Stimulated activated naive CD4-positive, alpha-beta T cell treated with Interleukin-2 at 50 U/mL for 16 hours (primary cell): ENCODE measurements at regions not wholly inside any gene's neighbourhood (a gene's known extent, or its start where the extent isn't known, plus 50 kb on each side); places are given as distances from the start of the nearest gene placed in this dataset.
A peak's percentile ranks its signal among the peaks of the same experiment; 100 is the strongest.

Experiments used
- DNase-seq: peaks from one replicate; lab custom pipeline; 2025; lab: John Stamatoyannopoulos, UW

DNA sequence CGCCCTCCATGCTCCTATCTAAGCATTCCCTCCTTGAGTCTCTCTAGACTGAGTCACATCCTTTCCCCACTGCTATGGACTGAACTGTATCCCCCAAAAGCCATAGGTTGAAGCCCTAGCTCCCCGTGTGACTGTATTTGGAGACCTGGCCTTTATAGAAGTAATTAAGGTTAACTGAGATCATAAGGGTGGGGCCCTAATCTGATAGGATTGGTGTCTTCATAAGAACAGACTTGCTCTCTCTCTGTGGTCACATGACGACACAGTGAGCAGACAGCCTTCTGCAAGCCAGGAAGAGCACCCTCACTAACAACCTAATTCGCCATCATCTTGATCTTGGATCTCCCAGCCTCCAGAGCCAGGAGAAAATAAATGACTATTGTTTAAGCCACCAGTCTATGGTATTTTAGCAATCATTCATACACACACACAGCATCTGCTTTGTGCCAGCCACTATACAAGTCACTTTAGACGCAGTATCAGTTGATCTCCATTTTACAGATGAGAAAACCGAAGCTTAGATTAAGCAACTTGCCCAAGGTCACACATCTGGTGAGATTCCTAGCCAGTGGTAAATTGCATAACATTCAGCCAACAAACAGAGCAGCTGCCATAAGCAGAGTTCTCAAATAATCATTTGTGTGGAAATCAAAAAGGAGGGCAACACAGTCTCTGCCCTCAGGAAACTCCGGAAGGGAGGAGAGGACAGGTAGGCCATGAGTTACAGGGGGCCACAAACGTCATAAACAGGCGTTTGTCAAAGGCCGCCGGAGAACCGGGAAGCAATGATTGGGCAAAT, 66.3 kb upstream of the HES1 start:
- DNase-seq, result no peak

DNA sequence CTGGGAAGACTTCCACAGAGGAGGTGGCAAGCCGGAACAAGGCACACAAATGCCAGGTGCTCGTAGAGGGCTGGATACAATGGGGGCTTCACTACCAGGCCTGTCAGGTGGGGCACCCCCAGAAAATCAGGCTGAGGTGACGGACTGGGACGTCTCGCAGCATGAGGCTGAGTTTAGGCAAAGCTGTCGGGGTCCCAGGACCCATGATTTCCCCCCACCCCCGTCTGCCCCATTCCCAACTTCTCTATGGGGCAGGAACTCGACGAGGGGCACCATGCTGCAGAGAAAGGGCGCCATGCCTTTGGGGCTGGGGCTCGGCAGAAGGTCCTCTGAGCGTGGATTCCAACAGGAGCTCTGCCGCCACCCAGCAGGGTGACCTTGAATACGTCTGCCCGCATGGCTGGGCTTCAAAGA, 65.7 kb upstream of the HES1 start:
- DNase-seq, result no peak

DNA sequence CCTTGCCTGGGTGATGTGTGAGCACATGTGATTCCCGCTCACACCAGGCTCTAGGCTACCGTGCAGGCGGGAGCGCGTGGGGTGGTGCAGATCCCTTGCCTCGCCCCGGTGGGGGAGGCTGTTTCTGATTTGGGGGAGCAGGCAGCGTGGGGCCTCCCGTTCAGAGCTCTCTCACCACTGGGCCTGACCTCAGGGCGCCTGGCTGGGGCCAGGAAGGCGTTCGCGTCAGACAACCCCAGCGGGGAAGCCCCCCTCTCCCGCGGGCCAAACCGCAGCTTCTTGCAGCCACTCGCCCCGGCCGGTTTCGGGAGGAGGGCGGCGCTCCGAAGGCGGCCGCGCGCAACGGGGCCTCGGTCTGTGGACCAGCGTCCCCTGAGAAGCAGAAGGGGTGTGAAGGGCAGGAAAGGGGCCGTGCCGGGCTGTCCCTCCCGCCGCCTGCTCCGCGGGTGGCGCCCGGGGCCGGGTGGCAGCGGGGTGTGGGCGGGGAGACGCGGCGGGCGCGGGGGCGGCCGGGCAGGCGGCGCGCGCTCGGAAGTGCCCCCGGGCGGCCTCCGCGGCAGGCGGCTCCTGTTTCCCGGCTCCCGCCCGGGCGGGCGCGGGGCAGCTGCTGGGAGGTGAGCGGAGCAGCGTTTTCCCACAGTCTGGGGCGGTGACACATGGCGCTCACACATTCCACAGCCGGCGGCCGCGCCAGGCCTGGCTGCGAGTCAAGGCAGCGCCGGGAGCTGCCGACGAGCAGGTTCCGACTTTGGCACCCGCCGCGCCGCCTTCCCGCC, 65.1 kb upstream of the HES1 start:
- peak; percentile 53 for DNase-seq

DNA sequence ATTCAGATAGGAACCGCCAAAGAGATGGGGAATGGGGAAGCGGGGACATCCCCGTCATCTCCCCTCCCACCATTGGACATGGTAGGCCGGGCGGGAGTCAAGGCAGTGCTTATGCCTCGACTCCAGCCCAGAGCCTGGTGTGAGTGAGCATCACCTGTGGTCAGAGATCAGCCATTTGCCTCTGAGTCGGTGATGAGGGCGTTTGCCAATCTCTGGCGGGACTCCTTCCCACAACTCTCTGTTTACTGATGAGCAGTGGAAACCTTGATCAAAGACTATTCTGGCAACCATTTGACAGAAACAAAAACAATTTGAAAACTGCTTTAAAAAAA, 63.9 kb upstream of the HES1 start:
- no peak for DNase-seq

DNA sequence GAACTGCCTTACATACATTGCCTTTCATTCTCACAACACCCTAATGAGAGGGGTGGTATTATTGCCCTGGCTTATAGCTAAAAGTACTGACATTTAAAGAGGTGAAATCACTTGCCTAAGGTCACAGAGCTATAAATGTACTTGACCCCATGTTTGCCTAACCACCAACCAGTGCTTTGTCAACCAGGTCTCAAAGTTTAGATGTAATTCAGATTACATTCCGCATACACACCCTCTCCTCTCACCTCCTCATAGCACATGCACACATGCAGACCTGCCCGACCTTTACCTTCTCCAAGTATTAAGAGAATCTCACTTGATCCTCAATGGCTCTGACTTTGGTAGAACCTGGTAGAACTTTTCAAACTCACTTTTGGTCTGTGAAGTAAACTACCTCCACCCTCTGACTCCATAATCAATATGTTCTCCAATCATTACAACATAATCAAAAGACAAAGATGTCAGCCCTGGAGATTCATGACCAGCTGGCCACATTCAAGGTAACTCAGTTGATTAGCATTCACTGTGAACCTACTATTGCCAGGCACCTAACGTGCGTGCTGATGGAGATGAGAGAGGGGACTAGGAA, 63.2 kb upstream of the HES1 start:
- DNase-seq, result no peak

DNA sequence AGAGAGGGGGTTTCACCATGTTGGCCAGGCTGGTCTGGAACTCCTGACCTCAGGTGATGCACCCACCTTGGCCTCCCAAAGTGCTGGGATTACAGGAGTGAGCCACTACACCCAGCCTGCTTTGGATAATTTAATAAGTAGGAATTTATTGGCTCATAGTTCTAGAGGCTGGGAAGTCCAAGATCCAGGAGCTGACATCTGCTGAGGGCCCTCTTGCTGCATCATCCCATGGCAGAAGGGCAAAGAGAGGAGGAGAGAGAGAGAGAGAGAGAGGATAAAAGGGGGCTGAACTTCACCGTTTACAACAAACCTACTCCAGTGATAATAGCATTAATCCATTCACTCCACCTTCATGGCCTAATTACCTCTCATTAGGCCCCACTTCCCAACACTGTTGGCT, 62.0 kb upstream of the HES1 start:
- DNase-seq, result no peak

DNA sequence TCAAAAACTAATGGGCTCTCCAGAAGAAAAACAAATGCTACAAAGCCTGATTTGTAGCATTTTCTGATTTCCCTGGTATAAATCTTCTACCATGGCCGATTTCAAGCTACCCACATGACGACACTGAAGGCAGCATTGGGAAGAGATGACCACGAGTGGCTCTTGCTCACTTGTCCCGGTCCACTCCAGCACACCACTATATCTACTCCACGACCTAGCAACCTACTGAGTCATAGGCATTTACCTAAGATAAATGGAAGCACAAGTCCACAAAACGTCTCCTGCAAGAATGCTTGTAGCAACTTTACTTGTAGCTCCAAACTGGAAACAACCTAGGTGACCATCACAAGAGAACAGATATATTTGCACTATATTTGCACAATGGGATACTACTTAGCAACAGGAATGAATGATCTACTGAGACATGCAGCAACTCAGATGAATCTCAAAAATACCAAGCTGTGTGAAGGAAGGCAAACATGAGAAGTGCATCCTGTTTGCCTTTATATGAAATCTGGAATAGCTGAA, 60.8 kb upstream of the HES1 start:
- DNase-seq, result no peak

DNA sequence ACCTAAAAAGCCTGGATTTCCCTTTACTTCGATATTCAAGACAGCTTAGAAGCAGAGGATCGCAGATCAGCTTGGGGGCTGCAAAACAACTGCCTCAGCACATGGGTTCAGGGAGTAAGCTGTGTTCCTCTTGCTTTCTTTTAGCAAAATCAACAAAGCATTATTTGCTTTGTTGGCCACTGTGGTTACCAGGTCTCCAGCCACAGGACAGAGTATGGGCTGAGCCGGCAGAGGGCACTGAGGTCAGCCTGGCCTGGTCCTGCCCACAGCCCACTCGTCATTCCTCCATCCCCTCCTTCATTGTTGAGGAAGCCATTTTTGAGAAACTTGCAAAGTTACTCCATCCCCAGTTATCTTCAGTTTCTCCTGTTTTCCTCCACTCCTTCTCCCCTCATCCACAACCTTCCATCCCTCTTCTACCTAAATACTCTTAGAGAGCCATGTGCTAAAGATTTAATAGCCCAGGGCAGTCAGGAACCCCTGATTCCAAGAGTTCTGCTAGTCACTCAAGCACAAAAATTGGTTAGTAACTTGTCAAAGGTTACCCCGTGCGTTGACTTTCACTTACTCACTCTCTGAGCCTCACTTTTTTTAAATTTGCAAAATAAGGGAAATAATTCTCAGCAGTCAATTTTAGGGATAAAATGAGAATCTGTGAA, 60.0 kb upstream of the HES1 start:
- DNase-seq, result no peak

DNA sequence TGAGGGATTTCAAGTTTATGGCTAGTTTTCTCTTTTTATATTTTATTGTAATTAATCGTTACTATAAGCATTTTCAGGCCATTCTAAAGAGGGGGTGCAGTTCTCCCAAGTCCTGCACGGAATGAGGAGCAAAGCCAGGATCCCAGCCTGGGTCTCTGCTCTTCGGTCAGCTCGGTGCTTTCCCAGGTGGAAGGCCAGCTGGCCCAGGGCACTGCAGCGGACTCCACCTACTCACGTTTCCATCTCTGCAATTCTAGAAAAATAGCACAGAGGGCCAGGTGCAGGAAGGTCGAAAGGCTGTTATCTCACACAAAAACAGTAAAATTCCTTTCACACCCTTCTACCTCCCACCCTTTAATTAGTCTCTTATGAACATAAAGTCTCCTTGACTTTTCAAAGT, 59.5 kb upstream of the HES1 start:
- no peak for DNase-seq

DNA sequence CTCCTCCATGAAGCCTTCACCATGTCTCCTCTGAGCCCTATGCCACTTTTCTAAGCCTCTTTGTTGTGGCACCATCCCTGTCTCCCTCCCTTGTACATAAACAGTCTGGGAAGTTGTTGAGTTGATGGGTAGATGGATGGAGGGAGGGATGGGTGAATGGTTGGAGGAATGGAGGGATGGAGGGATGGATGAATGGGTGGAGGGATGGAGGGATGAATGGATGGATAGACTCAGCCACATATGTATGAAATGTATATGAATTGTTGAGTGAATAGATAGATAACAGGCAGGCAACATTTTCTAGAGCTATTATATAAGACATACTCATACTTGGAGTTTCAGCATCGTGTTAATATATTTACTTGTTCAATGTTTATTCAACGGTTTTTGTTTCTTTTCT, 58.3 kb upstream of the HES1 start:
- DNase-seq, result no peak

DNA sequence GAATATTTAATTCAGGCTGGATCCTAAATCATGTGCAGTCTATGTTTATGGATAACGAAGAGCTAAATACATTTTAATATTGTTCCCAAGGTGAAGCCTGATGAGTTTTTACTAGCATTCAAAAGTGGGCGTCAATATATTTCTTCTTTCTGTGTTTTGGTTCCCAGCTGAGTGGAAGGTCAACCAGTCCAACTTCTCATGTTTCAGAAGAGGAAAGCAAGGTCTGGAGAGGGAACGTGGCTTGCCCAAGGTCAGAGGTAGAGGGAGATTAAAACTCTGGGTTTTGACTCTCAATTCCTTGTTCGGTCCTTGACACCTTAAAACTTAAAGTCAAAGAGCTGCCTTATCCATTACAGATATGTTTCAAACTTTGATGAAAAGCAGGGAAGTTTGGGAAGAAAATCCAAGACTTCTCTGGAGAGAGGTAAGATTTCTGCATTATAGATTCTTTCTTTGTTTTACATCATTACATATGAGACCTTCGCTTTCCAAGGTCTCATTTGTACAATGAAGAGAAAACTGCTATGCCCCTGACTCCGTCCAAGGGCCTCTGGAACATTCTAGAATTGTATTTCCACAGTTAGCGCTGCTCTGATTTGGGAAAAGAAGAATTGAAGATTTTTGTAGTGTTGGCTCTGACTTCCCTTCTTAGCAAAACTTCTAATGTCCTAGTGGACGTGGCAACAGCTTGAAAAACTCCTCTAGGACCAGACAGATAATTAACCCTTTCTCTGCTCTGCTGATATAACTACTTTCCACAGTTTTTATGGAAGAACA, 57.7 kb upstream of the HES1 start:
- DNase-seq, result no peak

DNA sequence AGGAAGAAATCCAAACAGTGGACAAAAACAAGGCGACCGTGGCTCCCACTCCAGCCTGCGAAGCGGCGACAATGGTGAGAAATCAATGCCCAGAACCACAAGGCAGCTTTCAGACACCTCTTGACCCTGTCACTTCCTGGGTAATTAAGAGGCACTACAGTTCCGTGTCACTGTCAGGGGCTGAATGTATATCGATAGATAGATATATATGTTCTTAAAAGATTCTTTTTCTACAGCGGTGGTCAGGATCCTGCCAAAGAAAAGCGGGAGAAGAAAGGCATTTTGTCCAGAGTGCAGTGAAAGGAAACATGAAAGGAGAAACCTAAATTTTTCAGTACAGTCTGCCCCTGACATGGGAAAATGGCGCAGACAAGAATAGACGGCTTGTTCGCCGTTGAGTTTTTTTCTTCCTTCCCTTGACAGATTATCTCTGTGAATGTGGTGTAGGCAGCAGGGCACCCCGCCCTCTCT, 56.2 kb upstream of the HES1 start:
- DNase-seq, result no peak

DNA sequence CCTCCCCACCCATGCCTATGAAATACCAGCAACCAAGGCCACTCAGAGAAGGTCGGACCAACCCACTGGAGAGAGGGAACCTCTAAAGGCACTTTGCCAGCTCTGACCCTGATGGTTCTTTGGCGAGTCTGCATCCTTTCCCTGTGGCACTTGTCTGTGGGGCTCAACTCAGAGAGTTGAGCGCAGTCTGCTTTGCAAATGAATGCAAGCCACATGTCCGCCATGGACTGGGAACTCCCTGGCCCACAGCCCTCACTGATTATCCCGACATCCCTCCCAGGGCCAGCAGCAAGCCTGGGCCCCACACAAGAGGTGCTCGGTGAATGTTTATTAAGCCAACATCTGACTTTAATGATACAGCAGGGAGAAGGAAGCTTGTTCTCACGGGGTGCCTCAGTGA, 55.5 kb upstream of the HES1 start:
- DNase-seq, result no peak

DNA sequence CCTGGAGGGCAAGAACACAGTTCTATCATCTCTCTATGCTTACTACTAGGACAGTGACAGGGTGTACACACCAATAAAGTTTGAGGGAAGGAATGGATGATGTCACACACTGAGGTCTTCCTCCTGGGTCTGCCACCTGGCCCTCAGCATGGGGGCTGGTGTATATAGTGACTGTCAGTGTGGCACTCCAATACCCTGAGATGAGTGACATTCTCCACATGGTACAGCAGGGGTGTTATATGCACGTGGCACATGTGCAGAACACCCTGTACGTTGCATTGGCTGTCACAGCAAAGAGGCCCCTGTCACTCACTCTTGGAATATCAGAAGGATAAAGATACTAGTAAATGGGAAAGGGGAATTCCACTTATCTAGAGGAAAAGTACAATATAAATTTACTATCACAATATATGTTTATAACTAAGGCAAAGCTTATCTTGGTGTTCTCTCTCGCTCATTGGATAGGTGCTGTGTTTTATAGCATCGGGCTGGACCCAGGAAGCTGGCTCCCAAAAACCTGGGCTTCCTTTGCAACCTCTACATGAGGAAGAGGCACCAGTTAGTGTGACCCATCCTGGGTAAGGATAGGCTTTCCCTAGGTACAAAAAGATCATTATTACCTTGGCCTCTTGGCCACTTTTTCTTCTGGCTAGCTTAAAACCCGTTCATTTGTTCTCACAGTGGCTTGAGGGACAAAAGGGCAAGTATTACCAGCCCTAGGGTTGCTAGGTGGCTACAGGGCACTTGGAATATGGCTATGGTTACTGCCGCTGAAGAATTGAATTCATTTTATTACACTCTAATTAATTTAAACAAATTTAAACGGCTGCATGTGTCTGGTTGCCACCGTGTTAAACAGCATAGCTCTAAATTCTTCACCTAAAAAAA, 54.8 kb upstream of the HES1 start:
- no peak for DNase-seq

DNA sequence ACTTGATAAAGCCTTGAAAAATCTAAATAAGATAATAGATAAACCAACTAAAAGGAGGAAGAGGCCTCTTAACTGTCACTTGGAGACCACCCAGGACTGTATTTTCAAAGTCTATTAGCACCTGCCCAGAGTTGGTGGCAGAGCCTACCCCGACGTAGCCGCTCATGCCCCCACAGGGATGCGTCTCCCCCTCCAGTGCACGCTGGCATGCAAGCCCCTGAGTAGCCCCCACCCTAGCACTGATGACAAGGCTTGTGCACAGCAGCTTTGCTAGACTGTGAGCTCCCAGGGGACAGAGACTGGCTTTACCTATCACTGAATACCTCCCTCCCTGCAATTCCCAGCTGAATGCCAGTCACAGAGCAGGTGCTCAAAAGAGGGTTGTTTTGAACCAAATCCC, 54.1 kb upstream of the HES1 start:
- no peak for DNase-seq

DNA sequence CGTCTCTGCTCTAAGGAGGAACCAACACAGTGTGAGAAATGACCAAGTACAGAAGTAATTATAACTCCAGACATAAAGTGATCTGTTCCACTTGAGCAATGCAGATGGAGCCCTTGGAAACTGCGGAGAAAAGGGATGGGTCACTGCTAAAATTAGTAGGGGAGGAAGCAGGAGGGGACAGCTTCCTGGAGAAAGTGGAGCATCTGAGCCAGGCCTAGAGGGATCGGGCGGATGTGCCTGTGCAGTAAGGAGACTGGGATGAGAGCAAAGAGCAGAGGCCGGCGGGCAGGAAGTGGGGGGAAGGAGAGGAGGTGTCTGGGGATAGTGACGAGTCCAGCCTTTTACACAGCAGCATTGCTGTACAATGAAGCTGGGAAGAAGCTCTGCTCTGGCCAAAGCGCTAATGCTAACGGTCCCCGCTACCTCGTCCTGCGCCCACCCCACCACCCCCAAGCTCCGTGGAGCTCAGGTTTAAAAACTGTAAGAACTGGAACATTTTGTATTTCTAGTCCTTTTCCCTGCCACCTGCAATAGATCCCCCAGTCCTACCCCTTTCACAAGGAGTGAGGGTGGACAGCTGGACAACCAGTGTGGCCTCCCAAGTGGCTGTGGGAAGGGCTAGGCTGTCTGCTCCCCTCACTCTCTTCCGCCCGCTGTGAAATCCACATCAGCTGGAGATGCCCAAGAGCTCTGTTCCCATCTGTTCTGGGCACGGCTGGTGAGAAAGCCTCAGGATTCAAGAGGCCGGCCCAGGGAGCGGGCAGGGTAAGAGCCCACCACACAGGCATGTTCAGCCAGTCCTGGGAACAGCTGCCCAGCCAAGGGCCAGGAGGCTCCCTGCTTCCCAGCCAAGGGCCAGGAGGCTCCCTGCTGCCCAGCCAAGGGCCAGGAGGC, 53.0 kb upstream of the HES1 start:
- no peak for DNase-seq

DNA sequence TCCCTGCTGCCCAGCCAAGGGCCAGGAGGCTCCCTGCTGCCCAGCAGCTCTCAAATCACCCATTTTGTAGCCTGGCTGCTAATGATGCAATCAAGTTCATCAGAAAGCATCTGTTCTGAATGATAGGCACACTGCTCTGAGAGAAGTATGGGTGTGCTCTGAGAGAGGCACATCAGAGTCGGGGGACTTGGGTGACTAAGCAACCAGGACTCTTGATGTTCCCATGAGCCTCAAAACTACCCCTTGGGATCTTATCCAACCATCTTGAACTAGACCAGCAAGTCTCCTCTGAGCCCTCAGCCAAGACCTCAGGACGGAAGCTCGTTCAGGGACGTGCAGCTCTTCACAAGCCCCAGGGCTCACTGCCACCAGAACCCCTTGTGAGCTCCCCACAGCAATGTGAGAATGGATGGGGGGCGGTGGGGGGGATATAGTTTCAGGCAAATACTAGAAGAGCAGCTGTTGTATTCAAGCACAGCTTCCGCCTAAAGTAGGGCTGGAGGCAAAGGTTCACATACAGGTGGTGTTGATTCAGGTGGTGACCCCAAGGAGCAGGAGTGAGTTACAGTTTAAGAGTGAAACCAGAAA, 52.2 kb upstream of the HES1 start:
- no peak for DNase-seq

DNA sequence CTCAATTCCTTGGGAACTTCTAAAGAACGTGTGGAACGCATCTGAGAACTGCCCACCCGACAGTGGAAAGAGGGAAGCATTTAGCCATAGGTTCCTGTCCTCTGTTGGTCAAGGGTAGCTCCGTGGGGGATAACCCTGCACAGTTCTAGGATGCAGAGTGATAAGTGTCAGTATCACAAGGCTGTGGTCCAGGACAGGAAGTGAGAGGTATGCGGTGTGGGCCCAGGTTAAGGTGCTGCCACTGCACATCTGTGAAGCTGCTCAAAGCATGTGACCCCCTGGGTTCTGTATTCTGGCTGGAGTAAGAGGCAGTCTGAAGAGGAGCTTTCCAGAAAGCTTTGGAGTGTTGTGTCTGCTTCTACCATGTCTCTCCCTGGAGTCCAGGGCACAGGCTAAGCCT, 51.7 kb upstream of the HES1 start:
- no peak for DNase-seq
